Mesothelial cell of epicardium (in vitro differentiated cells): ENCODE measurements at regions not wholly inside any gene's neighbourhood (a gene's known extent, or its start where the extent isn't known, plus 50 kb on each side); places are given as distances from the start of the nearest gene placed in this dataset.

ENCODE experiments used
- DNase-seq, 2 experiments: peaks; one replicate each; pipeline ENCODE4 v3.0.0; 2021; ENCODE audit warnings: low spot score in 2 of 2; ENCODE audit not compliant: unreplicated experiment in 2 of 2
- H3K27ac Mint-ChIP-seq: 2 replicates; pipeline ENCODE4 v1.8.0; 2021; ENCODE audit warnings: mixed read lengths
- H3K27me3 Mint-ChIP-seq: 2 replicates; pipeline ENCODE4 v1.8.0; 2021; ENCODE audit warnings: low read depth, mixed read lengths
- H3K36me3 Mint-ChIP-seq: 2 replicates; pipeline ENCODE4 v1.8.0; 2021; ENCODE audit warnings: mixed read lengths
- H3K4me1 Mint-ChIP-seq: 2 replicates; pipeline ENCODE4 v1.8.0; 2021; ENCODE audit warnings: mixed read lengths
- H3K4me3 Mint-ChIP-seq: 2 replicates; pipeline ENCODE4 v1.8.0; 2021; ENCODE audit warnings: mild to moderate bottlenecking, moderate library complexity, mixed read lengths
- H3K9me3 Mint-ChIP-seq: 2 replicates; pipeline ENCODE4 v1.8.0; 2021; ENCODE audit warnings: mixed read lengths
- CTCF ChIP-seq: fragments of 200-600 bp; sonication (generic); IDR thresholded peaks from one replicate; pipeline ENCODE4 v1.5.0; 2021; ENCODE audit warnings: antibody characterized with exemption; ENCODE audit not compliant: unreplicated experiment

DNA sequence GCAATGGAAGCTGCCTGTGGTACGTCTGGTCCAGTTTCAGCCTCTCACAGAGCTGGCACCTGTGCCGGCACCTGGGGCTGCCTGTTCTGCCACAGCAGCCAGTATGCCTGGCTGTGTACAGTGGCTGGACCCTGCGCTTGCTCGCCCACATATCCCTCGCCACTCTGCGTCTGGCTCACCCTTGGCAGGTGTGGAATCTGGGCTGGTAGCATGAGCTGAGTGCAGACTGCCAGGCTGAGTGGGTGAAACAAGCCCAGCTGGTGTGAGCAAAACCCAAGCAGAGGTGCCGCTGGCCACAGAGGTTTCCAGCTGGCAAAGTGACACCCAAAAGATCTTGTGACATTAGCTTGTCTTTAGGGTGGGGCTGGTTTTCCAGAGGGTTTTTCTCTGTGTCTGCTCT is 80.7 kb downstream of the ING1 start:
- Mint-ChIP-seq H3K4me3 (no peak overlapping the region), H3K36me3 (no peaks in the 10 kb centered on the region), H3K9me3 (peaks cover 26% of the 10 kb centered on the region), H3K4me1 (peaks cover 8% of the 10 kb centered on the region), H3K27ac (no peak overlapping the region), H3K27me3 (peaks cover 11% of the 10 kb centered on the region)
- TF ChIP-seq CTCF: no peak
- no peak for DNase-seq

DNA sequence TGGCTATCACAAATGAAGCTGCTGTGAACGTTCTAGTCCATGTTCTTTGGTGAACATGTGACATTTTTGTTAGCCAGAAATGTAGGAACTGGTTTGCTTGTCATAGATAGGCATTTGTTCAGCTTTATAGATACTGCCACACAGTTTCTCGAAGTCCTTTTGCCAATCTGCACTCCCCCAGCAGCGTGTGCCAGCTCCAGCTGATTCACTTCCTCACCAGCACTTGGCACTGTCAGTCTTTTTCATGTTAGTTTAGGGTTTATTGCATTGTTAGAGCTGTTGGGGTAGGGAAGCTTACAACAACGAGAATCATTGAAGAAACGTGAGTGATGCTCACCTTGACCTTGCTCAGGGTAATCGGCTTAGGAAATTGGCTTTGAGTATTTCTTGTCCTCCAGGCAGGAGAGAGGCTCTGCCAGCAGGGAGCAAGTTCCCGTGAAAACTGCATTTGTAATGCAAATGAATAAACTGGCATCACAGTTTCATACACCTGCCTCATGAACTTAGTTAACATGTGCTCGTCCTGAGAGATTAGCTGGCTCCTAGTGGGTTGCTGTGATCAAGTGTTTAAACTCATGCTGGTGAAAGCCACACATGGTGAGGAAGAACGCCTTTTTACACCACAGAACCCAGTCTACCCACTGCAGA is 83.9 kb downstream of the ING1 start:
- H3K27ac Mint-ChIP-seq: no peak overlapping the region
- no peak overlapping the region for H3K4me3 Mint-ChIP-seq
- DNase-seq: no peak
- peaks cover 11% of the 10 kb centered on the region for H3K27me3 Mint-ChIP-seq
- H3K4me1 Mint-ChIP-seq: peaks cover 22% of the 10 kb centered on the region
- TF ChIP-seq CTCF: no peak
- peaks cover 3% of the 10 kb centered on the region for H3K9me3 Mint-ChIP-seq
- no peaks in the 10 kb centered on the region for H3K36me3 Mint-ChIP-seq

- H3K27ac Mint-ChIP-seq: peak overlapping the region; percentile 80
- H3K4me3 Mint-ChIP-seq: no peak overlapping the region
- no peak for DNase-seq
- H3K4me1 Mint-ChIP-seq: peaks cover 22% of the 10 kb centered on the region
- H3K9me3 Mint-ChIP-seq: no peaks in the 10 kb centered on the region
- TF ChIP-seq CTCF: no peak
- H3K36me3 Mint-ChIP-seq: no peaks in the 10 kb centered on the region
- H3K27me3 Mint-ChIP-seq: peaks cover 11% of the 10 kb centered on the region
Measured at GRCh38 chr13:110798081-110798994, 84.8 kb downstream of the ING1 start.

- no peak for TF ChIP-seq CTCF
- Mint-ChIP-seq H3K27me3 (peaks cover 11% of the 10 kb centered on the region), H3K36me3 (no peaks in the 10 kb centered on the region), H3K9me3 (no peaks in the 10 kb centered on the region), H3K4me3 (peak overlapping the region; percentile 36), H3K4me1 (peaks cover 22% of the 10 kb centered on the region), H3K27ac (peak overlapping the region; percentile 86)
- no peak for DNase-seq
Measured at GRCh38 chr13:110799246-110800236, 86.0 kb downstream of the ING1 start.

DNA sequence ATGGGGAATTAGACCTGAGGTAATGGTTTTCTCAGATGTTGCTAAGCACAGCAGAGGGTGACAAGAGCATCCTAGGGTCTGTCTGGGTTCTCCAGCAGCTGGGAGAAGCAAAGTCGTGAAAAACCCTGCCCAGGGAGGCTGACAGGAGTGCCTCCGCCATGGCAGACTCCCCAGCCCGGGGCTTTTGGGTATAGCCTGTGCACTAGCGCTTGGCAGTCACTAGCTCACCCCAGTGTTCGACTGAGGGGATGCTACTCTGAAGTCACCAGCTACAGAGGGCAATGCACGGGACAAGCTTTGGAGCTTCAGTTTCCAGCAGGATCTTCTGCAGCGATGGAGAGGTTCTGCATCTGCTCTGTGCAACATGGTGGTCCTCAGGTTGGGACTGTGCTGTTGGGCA is 87.5 kb downstream of the ING1 start:
- Mint-ChIP-seq H3K9me3 (no peaks in the 10 kb centered on the region), H3K36me3 (no peaks in the 10 kb centered on the region), H3K4me3 (no peak overlapping the region), H3K27me3 (peaks cover 7% of the 10 kb centered on the region), H3K27ac (no peak overlapping the region), H3K4me1 (peaks cover 22% of the 10 kb centered on the region)
- no peak for DNase-seq
- no peak for TF ChIP-seq CTCF
